ENCODE measurements at regions not wholly inside any gene's neighbourhood (a gene's known extent, or its start where the extent isn't known, plus 50 kb on each side); places are given as distances from the start of the nearest gene placed in this dataset.

DNA sequence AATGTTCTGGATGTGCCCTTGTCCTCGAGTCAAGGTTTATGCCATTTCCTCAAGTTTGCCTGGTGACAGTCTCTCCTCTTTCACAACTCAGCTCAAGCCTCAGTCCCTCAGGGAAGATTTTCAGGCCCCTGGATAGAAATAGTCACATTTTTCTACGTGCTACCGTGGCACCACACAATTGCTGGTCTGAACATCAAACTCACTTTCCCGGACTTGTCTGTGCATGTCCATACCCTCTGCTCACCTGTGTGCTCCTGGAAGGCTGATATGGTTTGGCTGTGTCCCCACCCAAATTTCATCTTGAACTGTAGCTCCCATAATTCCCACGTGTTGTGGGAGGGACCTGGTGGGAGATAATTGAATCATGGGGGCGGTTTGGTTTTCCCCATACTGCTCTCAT, 129.7 kb downstream of the HS3ST1 start:
- no peaks in the 10 kb centered on the region for H3K4me1 ChIP-seq (ENCODE audit: control insufficient read depth in 1 of 2, insufficient read depth in 2 of 2, low read depth in 1 of 2, low read length in 1 of 2)
- no peak overlapping the region for H3K4me2 ChIP-seq
- no peak overlapping the region for H2AFZ ChIP-seq (ENCODE audit: low read depth)
- no peaks in the 10 kb centered on the region for H3K9me3 ChIP-seq
- H3K9ac ChIP-seq, result no peak overlapping the region
- no peaks in the 10 kb centered on the region for H4K20me1 ChIP-seq (ENCODE audit: insufficient read depth)
- DNase-seq, result no peak
- ChIA-PET CTCF (no interaction called here), POLR2A (no interaction called here)
- no peaks in the 10 kb centered on the region for H3K79me2 ChIP-seq (ENCODE audit: insufficient read depth)
- H3K27ac ChIP-seq (ENCODE audit: low read depth in 2 of 2, low read length in 1 of 2), result no peak overlapping the region
- H3K9me2 ChIP-seq, result peaks cover 3% of the 10 kb centered on the region; the same call in 1 of the 2 replicates
- no peaks in the 10 kb centered on the region for H3K36me3 ChIP-seq (replicated peaks in 1 of 2; ENCODE audit: control insufficient read depth in 1 of 2, insufficient read depth in 2 of 2, low read length in 1 of 2)
- H3F3A ChIP-seq (replicated peaks; ENCODE audit: insufficient read depth), result no peaks in the 10 kb centered on the region
- TF ChIP-seq, protein P1, sequence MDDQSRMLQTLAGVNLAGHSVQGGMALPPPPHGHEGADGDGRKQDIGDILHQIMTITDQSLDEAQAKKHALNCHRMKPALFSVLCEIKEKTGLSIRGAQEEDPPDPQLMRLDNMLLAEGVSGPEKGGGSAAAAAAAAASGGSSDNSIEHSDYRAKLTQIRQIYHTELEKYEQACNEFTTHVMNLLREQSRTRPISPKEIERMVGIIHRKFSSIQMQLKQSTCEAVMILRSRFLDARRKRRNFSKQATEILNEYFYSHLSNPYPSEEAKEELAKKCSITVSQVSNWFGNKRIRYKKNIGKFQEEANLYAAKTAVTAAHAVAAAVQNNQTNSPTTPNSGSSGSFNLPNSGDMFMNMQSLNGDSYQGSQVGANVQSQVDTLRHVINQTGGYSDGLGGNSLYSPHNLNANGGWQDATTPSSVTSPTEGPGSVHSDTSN (IDR thresholded peaks at IDR 0.05), result no peak
- TF ChIP-seq FOXJ3 (CRISPR knock-in tag; IDR thresholded peaks at IDR 0.05), result no peak
- no peak for TF ChIP-seq CTCF (IDR thresholded peaks at IDR 0.05)
- no peak for TF ChIP-seq TEAD4 (IDR thresholded peaks at IDR 0.05; ENCODE audit: borderline replicate concordance, insufficient read depth)
- no peak for TF ChIP-seq EP300 (IDR thresholded peaks at IDR 0.05; ENCODE audit: borderline replicate concordance in 1 of 2, low read depth in 1 of 2, low read length in 1 of 2)
- no peak for TF ChIP-seq GABPA (IDR thresholded peaks at IDR 0.05; ENCODE audit: low read depth)
- TF ChIP-seq FOXM1 (IDR thresholded peaks at IDR 0.05; ENCODE audit: low read depth), result no peak
- no peak for TF ChIP-seq MXI1 (IDR thresholded peaks at IDR 0.05; ENCODE audit: low read depth, low read length)
- TF ChIP-seq ELF1 (IDR thresholded peaks at IDR 0.05), result no peak
- H3K4me3 ChIP-seq (ENCODE audit: low read depth in 2 of 2, low read length in 1 of 2), result no peak overlapping the region
- no peaks in the 10 kb centered on the region for H3K27me3 ChIP-seq (ENCODE audit: insufficient read depth)
- WGBS (ENCODE audit: low lambda C conversion rate), result 10% methylated on average over 6 of the region's 6 CpGs

DNA sequence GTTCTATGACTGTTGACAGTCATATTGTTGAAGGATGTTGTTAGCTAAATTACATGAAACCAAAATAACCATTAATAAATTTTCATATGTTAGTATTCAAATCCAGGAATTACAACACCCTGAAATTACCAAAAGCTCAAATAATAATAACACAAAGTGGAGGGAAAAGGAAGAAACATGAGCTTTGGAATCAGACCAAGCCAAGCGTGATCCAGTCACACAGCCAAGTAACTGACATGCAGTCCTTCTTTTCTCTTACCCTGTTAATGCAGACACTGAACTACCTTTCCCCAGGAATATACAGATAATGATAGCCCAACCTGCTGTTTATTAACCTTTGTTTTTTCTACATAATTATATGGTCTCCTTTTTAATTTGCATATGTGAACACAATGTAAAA, 130.2 kb downstream of the HS3ST1 start:
- H3K79me2 ChIP-seq (ENCODE audit: insufficient read depth), result no peaks in the 10 kb centered on the region
- no peak overlapping the region for H2AFZ ChIP-seq (ENCODE audit: low read depth)
- no peaks in the 10 kb centered on the region for H4K20me1 ChIP-seq (ENCODE audit: insufficient read depth)
- CTCF ChIA-PET, result no interaction called here
- H3K36me3 ChIP-seq (replicated peaks in 1 of 2; ENCODE audit: control insufficient read depth in 1 of 2, insufficient read depth in 2 of 2, low read length in 1 of 2), result no peaks in the 10 kb centered on the region
- no peak for DNase-seq
- no peaks in the 10 kb centered on the region for H3K4me1 ChIP-seq (ENCODE audit: control insufficient read depth in 1 of 2, insufficient read depth in 2 of 2, low read depth in 1 of 2, low read length in 1 of 2)
- H3K9ac ChIP-seq, result no peak overlapping the region
- H3K9me3 ChIP-seq, result no peaks in the 10 kb centered on the region
- H3K27me3 ChIP-seq (ENCODE audit: insufficient read depth), result no peaks in the 10 kb centered on the region
- WGBS (ENCODE audit: low lambda C conversion rate), result 8% methylated on average over 1 of the region's 1 CpG
- H3K4me3 ChIP-seq (ENCODE audit: low read depth in 2 of 2, low read length in 1 of 2), result no peak overlapping the region
- H3F3A ChIP-seq (replicated peaks; ENCODE audit: insufficient read depth), result no peaks in the 10 kb centered on the region
- no peak overlapping the region for H3K4me2 ChIP-seq
- POLR2A ChIA-PET, result no interaction called here
- no peak overlapping the region for H3K27ac ChIP-seq (ENCODE audit: low read depth in 2 of 2, low read length in 1 of 2)
- peaks cover 3% of the 10 kb centered on the region; the same call in 1 of the 2 replicates for H3K9me2 ChIP-seq
- TF ChIP-seq SMC3 (IDR thresholded peaks at IDR 0.05; ENCODE audit: low read depth, low read length) (no peak), RXRA (IDR thresholded peaks at IDR 0.05; ENCODE audit: borderline replicate concordance, low read depth) (no peak), POLR2AphosphoS5 (IDR thresholded peaks at IDR 0.05; ENCODE audit: low read depth, low read length) (no peak), CHD2 (IDR thresholded peaks at IDR 0.05; ENCODE audit: low read length, partially characterized antibody) (no peak), REST (IDR thresholded peaks at IDR 0.05; ENCODE audit: low read depth, low read length) (no peak), FOSL2 (IDR thresholded peaks at IDR 0.05; ENCODE audit: borderline replicate concordance, low read depth) (no peak), FOXJ3 (CRISPR knock-in tag; IDR thresholded peaks at IDR 0.05) (no peak), GATA2 (CRISPR knock-in tag; IDR thresholded peaks at IDR 0.05) (no peak), EZH2phosphoT487 (IDR thresholded peaks at IDR 0.05; ENCODE audit: borderline replicate concordance, low read depth) (no peak), RFX5 (IDR thresholded peaks at IDR 0.05; ENCODE audit: low read length) (no peak), RAD21 (IDR thresholded peaks at IDR 0.05; ENCODE audit: low read length) (no peak), YY1 (IDR thresholded peaks at IDR 0.05; ENCODE audit: low read depth) (no peak), JUND (IDR thresholded peaks at IDR 0.05) (no peak), TCF12 (IDR thresholded peaks at IDR 0.05) (no peak)
- TF ChIP-seq, protein P2, sequence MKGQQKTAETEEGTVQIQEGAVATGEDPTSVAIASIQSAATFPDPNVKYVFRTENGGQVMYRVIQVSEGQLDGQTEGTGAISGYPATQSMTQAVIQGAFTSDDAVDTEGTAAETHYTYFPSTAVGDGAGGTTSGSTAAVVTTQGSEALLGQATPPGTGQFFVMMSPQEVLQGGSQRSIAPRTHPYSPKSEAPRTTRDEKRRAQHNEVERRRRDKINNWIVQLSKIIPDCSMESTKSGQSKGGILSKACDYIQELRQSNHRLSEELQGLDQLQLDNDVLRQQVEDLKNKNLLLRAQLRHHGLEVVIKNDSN (IDR thresholded peaks at IDR 0.05; ENCODE audit: borderline replicate concordance, low read depth), result no peak
- TF ChIP-seq, protein P1 (IDR thresholded peaks at IDR 0.05), result no peak

Data from SK-N-SH (cell line).